ENCODE measurements at regions not wholly inside any gene's neighbourhood (a gene's known extent, or its start where the extent isn't known, plus 50 kb on each side); places are given as distances from the start of the nearest gene placed in this dataset.

DNA sequence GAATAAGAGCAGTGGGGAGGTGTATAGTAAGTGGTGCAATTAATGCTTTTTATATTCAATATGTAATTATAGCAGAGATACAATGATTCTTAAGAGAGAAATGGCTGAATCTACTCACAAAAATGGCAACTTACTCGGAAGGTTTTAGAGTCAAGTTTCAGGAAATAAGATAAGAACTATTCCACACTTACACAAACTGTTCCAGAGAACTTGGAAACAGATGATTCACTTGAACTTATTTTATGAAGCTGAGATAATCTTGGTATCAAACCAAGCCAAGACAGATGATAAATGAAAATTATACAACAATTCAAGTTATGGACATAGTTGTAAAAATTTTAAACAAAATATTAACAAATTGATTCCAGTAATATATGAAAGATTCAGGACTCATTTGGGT lies 311.3 kb upstream of the HS3ST1 start:
- no peak overlapping the region for H3K27ac ChIP-seq (ENCODE audit: extremely low read depth, low read depth, low read length)
- ChIA-PET POLR2A (no interaction called here), CTCF (no interaction called here)
- H3K36me3 ChIP-seq (ENCODE audit: control insufficient read depth in 2 of 2, insufficient read depth in 1 of 2, low read length in 2 of 2) = no peaks in the 10 kb centered on the region
- TF ChIP-seq ZBTB48 (tag by site-specific recombination; IDR thresholded peaks at IDR 0.05) (no peak), ZNF548 (tag by site-specific recombination; IDR thresholded peaks at IDR 0.05) (no peak), ZNF24 (tag by site-specific recombination; IDR thresholded peaks at IDR 0.05) (no peak), ZNF660 (tag by site-specific recombination; IDR thresholded peaks at IDR 0.05) (no peak), ZNF777 (tag by site-specific recombination; IDR thresholded peaks at IDR 0.05; ENCODE audit: borderline replicate concordance) (no peak), ZNF555 (tag by site-specific recombination; conservative IDR thresholded peaks at IDR 0.05) (no peak), TRIM28 (IDR thresholded peaks at IDR 0.05; ENCODE audit: borderline replicate concordance, low read length) (no peak), KLF1 (tag by site-specific recombination; IDR thresholded peaks at IDR 0.05) (no peak)
- no peak overlapping the region for H3K4me3 ChIP-seq (ENCODE audit: low read depth, low read length)
- no peaks in the 10 kb centered on the region for H3K9me3 ChIP-seq (ENCODE audit: control insufficient read depth, insufficient read depth, low read depth, low read length)
- no peaks in the 10 kb centered on the region for H3K4me1 ChIP-seq (ENCODE audit: control insufficient read depth, insufficient read depth, low read length)

DNA sequence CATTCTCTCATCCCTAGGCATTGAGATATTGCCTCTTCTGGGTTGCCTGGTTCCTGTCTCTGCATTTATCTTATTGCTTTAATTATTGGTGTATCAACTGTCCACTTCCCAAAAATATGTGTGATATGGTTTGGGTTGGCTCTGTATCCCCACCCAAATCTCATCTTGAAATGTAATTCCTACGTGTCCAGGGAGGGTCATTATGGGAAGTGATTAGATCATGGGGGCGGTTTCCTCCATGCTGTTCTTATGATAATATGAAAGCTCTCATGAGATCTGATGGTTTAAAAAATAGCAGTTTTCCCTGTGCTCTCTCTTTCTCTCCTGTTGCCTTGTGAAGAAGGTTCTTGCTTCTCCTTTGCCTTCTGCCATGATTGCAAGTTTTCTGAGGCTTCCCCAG lies 308.3 kb upstream of the HS3ST1 start:
- TF ChIP-seq ZFP3 (tag by site-specific recombination; IDR thresholded peaks at IDR 0.05; ENCODE audit: low read depth) = no peak

DNA sequence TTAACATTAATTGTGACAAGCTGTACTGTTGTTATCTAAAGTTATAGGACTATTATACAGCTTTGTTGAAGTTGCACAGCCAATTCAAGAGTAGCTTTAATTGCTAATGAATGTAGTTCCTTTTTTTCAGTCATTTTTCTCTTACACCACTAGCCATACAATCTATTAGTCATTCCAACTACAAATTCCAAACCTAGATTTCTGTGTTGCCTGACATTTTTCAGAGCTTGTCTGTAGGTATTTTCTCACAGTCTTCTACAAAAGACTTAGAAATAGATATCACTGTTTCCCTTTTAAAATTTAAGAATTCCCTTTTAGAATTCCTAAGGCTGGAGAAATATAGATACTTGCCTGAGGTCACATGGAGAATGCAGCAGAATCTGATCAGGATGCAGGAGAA lies 307.0 kb upstream of the HS3ST1 start:
- no peak overlapping the region for H3K27ac ChIP-seq (ENCODE audit: extremely low read depth, low read depth, low read length)
- POLR2A ChIA-PET = no interaction called here
- no peaks in the 10 kb centered on the region for H3K36me3 ChIP-seq (ENCODE audit: control insufficient read depth in 2 of 2, insufficient read depth in 1 of 2, low read length in 2 of 2)
- CTCF ChIA-PET = interaction anchor here (0.7 kb wide), 1 partner anchor 95 kb away, joined by 4 read pairs; no protein-coding TSS in a partner anchor
- no peak for TF ChIP-seq HOXC10 (CRISPR knock-in tag; IDR thresholded peaks at IDR 0.05)
- no peak for TF ChIP-seq ZNF514 (tag by site-specific recombination; IDR thresholded peaks at IDR 0.05)
- no peak for TF ChIP-seq BCL11A (tag by site-specific recombination; IDR thresholded peaks at IDR 0.05; ENCODE audit: low read depth)
- TF ChIP-seq ZNF354C (tag by site-specific recombination; IDR thresholded peaks at IDR 0.05; ENCODE audit: borderline replicate concordance, low read depth) = no peak
- no peak for TF ChIP-seq KLF8 (tag by site-specific recombination; IDR thresholded peaks at IDR 0.05)
- TF ChIP-seq, protein P1, sequence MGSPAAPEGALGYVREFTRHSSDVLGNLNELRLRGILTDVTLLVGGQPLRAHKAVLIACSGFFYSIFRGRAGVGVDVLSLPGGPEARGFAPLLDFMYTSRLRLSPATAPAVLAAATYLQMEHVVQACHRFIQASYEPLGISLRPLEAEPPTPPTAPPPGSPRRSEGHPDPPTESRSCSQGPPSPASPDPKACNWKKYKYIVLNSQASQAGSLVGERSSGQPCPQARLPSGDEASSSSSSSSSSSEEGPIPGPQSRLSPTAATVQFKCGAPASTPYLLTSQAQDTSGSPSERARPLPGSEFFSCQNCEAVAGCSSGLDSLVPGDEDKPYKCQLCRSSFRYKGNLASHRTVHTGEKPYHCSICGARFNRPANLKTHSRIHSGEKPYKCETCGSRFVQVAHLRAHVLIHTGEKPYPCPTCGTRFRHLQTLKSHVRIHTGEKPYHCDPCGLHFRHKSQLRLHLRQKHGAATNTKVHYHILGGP (tag by site-specific recombination; IDR thresholded peaks at IDR 0.05) = no peak
- no peak for TF ChIP-seq ZNF24 (tag by site-specific recombination; IDR thresholded peaks at IDR 0.05)
- H3K9me3 ChIP-seq (ENCODE audit: control insufficient read depth, insufficient read depth, low read depth, low read length) = no peaks in the 10 kb centered on the region
- H3K4me1 ChIP-seq (ENCODE audit: control insufficient read depth, insufficient read depth, low read length) = no peaks in the 10 kb centered on the region
- no peak overlapping the region for H3K4me3 ChIP-seq (ENCODE audit: low read depth, low read length)

More for the DNA sequence above, 308.3 kb upstream of the HS3ST1 start:
- Histone ChIP-seq H3K4me1 (ENCODE audit: control insufficient read depth, insufficient read depth, low read length) (no peaks in the 10 kb centered on the region), H3K27ac (ENCODE audit: extremely low read depth, low read depth, low read length) (no peak overlapping the region), H3K4me3 (ENCODE audit: low read depth, low read length) (no peak overlapping the region), H3K9me3 (ENCODE audit: control insufficient read depth, insufficient read depth, low read depth, low read length) (no peaks in the 10 kb centered on the region), H3K36me3 (ENCODE audit: control insufficient read depth in 2 of 2, insufficient read depth in 1 of 2, low read length in 2 of 2) (no peaks in the 10 kb centered on the region)
- ChIA-PET CTCF (no interaction called here), POLR2A (no interaction called here)

DNA sequence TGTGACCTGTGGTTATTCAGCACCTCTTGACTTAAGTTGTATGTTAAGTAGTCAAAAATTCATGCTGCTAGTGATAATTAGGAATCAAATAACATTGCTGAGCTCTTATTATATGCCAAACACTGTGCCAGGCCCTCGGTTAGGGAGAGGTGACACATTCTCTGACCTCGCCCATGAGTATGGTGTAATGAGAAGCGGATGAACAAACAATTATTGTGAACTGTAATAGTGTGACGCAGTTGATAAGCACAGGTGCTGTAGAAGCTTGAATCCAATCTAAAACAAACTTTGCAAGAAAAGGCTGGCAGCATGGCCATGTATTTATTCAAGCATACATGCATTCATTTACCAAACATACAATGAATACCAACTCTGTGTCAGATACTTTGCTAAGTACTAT lies 303.5 kb upstream of the HS3ST1 start:
- H3K9me3 ChIP-seq (ENCODE audit: control insufficient read depth, insufficient read depth, low read depth, low read length) = no peaks in the 10 kb centered on the region
- no peak overlapping the region for H3K4me3 ChIP-seq (ENCODE audit: low read depth, low read length)
- no peak overlapping the region for H3K27ac ChIP-seq (ENCODE audit: extremely low read depth, low read depth, low read length)
- POLR2A ChIA-PET = no interaction called here
- CTCF ChIA-PET = no interaction called here
- H3K36me3 ChIP-seq (ENCODE audit: control insufficient read depth in 2 of 2, insufficient read depth in 1 of 2, low read length in 2 of 2) = no peaks in the 10 kb centered on the region
- no peaks in the 10 kb centered on the region for H3K4me1 ChIP-seq (ENCODE audit: control insufficient read depth, insufficient read depth, low read length)
- TF ChIP-seq, protein P2, sequence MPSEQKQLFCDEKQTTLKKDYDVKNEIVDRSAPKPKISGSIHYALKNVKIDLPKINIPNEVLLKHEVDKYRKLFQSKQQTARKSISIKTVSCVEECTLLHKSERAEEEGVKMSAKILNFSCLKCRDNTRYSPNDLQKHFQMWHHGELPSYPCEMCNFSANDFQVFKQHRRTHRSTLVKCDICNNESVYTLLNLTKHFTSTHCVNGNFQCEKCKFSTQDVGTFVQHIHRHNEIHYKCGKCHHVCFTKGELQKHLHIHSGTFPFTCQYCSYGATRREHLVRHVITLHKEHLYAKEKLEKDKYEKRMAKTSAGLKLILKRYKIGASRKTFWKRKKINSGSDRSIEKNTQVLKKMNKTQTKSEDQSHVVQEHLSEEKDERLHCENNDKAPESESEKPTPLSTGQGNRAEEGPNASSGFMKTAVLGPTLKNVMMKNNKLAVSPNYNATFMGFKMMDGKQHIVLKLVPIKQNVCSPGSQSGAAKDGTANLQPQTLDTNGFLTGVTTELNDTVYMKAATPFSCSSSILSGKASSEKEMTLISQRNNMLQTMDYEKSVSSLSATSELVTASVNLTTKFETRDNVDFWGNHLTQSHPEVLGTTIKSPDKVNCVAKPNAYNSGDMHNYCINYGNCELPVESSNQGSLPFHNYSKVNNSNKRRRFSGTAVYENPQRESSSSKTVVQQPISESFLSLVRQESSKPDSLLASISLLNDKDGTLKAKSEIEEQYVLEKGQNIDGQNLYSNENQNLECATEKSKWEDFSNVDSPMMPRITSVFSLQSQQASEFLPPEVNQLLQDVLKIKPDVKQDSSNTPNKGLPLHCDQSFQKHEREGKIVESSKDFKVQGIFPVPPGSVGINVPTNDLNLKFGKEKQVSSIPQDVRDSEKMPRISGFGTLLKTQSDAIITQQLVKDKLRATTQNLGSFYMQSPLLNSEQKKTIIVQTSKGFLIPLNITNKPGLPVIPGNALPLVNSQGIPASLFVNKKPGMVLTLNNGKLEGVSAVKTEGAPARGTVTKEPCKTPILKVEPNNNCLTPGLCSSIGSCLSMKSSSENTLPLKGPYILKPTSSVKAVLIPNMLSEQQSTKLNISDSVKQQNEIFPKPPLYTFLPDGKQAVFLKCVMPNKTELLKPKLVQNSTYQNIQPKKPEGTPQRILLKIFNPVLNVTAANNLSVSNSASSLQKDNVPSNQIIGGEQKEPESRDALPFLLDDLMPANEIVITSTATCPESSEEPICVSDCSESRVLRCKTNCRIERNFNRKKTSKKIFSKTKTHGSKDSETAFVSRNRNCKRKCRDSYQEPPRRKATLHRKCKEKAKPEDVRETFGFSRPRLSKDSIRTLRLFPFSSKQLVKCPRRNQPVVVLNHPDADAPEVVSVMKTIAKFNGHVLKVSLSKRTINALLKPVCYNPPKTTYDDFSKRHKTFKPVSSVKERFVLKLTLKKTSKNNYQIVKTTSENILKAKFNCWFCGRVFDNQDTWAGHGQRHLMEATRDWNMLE (tag by site-specific recombination; conservative IDR thresholded peaks at IDR 0.05; ENCODE audit: low read depth) = no peak
- TF ChIP-seq, protein P3, sequence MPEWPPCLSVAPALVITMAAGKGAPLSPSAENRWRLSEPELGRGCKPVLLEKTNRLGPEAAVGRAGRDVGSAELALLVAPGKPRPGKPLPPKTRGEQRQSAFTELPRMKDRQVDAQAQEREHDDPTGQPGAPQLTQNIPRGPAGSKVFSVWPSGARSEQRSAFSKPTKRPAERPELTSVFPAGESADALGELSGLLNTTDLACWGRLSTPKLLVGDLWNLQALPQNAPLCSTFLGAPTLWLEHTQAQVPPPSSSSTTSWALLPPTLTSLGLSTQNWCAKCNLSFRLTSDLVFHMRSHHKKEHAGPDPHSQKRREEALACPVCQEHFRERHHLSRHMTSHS (tag by site-specific recombination; IDR thresholded peaks at IDR 0.05) = no peak
- no peak for TF ChIP-seq ZNF223 (tag by site-specific recombination; IDR thresholded peaks at IDR 0.05)
- TF ChIP-seq, protein P4, sequence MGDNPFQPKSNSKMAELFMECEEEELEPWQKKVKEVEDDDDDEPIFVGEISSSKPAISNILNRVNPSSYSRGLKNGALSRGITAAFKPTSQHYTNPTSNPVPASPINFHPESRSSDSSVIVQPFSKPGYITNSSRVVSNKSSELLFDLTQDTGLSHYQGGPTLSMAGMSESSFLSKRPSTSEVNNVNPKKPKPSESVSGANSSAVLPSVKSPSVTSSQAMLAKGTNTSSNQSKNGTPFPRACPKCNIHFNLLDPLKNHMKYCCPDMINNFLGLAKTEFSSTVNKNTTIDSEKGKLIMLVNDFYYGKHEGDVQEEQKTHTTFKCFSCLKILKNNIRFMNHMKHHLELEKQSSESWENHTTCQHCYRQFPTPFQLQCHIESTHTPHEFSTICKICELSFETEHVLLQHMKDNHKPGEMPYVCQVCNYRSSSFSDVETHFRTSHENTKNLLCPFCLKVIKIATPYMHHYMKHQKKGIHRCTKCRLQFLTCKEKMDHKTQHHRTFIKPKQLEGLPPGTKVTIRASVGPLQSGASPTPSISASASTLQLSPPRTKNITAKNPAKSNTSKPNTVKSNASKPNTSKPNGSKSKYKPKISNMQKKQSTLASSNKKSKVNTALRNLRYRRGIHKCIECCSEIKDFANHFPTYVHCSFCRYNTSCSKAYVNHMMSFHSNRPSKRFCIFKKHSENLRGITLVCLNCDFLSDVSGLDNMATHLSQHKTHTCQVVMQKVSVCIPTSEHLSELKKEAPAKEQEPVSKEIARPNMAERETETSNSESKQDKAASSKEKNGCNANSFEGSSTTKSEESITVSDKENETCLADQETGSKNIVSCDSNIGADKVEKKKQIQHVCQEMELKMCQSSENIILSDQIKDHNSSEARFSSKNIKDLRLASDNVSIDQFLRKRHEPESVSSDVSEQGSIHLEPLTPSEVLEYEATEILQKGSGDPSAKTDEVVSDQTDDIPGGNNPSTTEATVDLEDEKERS (tag by site-specific recombination; IDR thresholded peaks at IDR 0.05) = no peak
